Stromal cell of bone marrow (primary cell): ENCODE measurements at regions not wholly inside any gene's neighbourhood (a gene's known extent, or its start where the extent isn't known, plus 50 kb on each side); places are given as distances from the start of the nearest gene placed in this dataset.
"Not testable (repeated sequence)": the region's sequence is repeated elsewhere in the genome, so short reads cannot be mapped to it uniquely, and the experiment has no call there.

Source experiments
- DNase-seq: peaks from one replicate; pipeline ENCODE4 v3.0.0-alpha.2; 2012; ENCODE audit warnings: low read depth

DNA sequence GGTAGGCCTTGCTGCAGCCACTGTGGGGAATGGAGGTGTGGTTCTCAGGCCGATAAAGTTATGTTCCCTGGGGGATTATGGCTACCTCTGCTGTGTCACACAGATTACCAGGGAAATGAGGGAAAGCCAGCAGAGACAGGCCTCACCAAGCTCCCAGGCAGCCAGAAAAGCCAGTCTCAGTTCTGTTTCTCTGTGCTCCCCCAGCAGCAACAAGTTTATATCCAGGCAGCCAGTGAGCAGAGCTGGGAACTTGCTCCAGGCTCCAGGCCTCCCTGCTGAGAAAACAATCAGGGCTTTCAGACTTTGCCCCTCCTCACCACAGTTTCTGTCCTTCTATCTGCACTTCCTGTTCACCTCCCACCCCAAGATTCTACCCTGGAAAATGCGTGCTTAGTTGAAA is 596.6 kb upstream of the GYPC start:
- DNase-seq: no peak

DNA sequence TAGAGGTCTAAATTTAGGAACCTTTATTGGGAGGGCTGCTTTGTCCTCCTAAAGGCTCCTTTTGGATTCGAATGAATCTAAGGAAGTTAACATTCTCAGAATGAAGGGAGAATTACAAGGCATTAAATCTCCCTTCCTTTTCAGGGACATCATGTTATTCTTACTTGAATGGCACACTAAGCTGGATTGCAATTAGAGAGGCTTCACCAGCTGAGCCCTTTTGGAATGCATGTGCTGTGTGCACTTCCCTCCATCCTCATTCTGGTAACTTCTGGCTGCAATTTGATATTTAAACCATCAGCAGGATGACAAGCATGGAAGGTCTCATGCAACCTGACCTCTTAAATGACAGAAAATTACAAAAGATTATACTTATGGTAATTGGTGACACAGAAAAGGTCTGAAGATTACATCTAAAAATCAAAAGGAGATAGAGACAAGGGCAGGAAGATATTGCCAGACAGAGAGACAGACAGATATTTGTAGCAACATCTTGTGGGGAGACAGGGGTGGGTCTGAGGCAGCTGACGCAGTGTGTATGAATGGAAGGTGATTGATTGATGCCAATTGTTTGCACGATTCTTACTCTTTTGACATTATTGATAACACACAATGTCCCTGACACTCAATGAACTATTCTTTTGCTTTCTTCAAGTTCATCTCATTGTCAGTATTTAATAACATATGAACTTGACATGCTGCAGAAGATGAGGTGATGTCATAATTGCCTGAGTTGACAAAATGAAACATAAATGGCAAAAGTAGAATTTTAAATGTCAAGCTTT is 570.8 kb upstream of the GYPC start:
- no peak for DNase-seq

DNA sequence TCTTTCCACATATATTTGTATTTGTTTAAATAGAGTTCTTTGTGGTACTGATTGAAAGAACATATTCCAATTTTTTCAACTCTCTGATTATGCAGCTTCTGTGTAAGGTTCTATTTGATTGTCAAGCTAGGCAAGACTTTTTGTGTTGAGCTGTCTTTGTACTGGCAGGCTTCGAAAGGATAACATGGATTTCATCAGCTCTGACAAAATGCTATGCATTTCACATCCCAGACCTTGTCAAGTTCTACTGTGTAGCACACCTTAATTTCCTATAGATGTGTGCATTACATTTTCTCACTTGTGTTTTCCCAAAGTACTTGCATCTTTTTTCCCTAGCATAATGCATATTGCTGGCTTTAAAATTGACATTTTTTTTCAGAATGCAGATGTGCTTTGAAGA is 555.0 kb upstream of the GYPC start:
- DNase-seq: no peak

DNA sequence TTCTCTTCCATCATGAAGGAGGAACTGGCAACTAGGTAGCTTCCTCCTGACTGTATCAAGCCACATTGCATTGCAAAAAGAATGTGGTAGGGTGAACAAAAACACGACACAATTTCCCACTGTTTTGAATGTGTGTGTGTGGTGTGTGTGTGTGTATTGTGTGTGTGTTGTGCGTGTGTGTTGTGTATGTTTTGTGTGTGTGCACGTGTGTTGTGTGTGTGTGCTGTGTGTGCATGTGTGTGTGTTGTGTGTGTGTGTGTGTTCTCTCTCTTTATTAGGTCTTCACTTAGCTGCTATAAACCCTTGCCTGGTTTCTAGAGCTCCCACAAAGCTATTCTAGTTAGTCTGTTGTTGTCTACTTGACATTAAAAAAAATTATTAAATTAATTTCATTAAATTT is 550.0 kb upstream of the GYPC start:
- DNase-seq: no peak

DNA sequence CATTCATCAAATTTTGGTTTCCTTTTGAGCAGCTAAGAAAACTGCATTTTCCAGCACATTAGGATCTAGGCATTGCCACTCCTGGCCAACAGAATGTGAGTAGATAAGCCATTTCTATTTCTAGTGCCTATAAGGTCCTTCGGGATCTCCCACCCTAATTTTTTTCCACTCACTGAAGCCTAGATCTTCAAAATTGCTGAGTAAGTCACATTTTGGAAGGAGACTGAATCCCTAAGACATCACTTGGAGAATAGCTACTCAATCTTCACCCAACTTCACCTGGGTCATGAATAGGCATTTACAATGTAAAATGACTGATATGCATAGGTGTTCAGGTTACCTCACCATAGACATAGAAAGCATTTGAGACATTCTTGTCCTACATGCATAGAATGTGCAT is 548.1 kb upstream of the GYPC start:
- DNase-seq: no peak

DNA sequence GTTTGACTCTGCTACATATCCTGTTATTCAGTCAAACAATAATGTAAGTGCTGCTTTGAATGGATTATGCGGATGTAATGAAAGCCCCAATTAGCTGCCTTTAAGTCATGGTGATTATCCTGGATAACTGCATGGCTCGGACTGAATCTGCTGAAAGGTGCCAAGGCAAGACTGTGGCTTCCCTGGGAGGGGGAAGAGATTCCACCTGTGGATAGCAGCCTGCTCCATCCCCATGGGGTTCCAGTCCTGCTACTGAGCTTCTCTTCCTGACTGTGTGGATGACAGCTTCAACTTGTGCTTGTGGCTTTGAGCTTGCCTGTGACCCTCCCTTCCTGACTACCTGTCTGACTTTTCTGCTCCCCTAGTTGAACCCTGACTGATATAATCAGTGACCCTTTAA is 540.0 kb upstream of the GYPC start:
- DNase-seq: no peak

DNA sequence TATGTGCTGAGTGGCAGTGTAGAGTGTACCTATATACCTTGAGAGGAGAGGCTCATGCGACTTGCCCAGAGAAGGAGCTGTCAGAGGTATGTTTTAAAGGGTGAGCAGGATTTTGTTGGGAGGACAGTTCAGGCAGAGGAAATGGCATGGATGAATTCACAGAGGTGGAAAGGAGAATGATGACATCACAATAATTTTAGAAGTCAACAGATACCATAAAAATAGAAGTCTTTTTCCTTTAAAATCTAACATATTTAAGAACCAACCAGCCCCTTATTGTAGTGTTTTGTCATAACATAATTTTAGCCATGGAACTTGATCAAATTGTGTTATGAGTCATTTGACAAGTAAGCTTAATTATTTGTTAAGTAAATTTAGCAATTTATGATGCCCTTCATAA is 538.1 kb upstream of the GYPC start:
- no peak for DNase-seq

DNA sequence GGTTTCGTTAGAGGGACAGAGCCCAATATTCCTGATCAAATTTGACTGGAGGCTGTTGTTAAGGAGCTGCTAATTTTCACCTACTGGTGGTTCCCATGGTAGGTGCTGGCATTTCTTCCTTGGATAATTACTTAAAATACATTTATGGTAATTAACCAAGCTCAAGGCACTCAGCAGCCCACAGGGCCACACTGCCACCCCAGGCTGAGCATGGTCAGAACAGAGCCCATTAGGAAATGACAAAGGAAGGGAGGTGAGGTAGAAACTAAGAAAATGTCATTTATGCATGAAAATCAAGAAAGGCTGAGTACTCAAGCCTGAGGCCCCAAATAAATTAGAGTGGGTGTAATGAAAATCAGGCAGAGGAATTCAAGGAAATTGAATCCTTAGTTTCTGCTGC is 510.2 kb upstream of the GYPC start:
- no peak for DNase-seq

DNA sequence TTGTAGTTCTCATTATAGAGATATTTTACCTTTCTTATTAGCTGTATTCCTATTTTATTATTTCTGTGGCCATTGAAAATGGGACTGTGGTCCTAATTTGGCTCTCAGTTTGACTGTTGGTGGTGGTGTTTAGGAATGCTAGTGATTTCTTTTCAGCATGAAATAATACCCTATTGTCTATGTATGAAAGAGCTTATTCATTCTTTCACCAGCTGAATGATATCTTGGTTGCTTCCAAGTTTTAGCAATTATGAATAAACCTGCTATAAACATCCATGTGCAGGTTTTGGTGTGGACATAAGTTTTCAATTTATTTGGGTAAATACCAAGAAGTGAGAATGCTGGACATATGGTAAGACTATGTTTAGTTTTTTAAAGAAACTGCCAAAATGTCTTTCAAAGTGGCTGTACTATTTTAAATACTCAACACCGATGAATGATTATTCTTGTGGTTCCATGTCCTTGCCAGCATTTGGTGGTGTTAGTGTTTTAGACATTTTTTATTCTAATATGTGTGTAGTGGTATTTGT is 501.6 kb upstream of the GYPC start:
- no peak for DNase-seq

DNA sequence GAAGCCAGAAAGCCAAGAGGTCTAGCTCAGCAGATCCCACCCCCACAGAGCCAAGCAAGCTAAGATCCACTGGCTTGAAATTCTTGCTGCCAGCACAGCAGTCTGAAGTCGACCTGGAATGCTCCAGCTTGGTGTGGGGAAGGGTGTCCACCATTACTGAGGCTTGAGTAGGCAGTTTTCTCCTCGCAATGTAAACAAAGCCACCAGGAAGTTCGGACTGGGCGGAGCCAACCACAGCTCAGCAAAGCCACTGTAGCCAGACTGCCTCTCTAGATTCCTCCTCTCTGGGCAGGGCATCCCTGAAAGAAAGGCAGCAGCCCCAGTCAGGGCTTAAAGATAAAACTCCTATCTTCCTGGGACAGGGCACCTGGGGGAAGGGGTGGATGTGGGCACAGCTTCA is 495.0 kb upstream of the GYPC start:
- DNase-seq: not testable (repeated sequence)

DNA sequence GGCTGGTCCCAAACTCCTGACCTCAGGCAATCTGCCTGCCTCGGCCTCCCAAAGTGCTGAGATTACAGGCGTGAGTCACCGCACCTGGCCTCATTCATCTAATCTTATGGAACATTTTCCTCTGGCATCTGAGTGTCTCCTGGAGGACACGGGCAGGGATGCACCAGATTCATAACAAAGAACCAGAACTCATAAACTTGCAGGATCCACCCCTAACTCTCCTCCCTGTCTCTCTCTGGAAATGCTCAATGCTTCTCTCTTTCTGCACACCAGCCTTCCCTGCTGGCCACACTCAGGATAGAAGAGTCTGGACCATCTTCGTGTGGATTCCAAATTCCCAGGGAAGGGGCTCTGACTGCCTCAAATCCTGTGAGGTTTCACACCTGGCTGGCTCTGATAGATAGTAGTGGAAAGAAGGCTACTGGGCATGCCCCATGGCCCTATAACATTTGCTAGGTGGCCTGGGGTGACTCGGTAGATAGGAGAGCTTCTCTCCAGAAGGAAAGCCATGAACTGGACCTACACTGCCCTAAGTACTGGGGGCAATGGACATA is 483.2 kb upstream of the GYPC start:
- no peak for DNase-seq

DNA sequence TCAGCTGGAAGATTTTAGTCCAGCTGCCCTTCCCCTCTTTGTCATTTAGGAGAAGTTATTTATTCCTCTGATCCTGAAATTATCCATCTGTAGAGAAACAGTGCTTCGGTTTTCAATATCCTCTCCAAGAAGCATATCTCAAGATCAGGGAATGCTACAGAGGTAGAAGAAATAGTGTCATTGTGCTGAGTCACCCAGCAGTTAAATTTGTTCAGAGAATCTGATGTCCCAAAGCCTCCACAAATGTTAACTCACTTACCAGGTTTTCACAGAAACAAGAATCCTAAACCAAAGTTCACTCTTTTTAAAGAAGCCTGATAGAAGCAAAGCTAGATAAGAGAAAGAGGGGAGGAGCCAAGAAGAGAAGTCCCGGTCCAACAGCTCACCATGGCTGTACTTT is 480.7 kb upstream of the GYPC start:
- DNase-seq: no peak

DNA sequence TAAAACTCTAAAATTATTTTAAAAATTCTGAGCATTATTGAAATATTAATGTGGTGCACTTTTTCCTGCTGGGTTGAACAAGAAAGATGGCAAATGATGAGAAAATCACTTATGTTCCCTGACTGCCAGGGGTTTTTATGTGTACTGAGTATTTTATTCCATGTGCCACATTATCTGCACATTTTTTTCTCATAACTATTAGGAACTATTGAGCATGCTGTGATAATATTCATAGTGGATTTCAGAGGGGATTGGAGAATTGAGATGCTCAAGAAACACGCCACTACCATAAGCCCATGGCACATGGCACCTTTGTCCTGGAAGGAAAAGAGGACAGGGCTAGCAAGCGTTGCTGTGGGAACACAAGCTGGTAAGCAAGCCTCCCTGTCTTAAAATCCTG is 478.5 kb upstream of the GYPC start:
- no peak for DNase-seq

DNA sequence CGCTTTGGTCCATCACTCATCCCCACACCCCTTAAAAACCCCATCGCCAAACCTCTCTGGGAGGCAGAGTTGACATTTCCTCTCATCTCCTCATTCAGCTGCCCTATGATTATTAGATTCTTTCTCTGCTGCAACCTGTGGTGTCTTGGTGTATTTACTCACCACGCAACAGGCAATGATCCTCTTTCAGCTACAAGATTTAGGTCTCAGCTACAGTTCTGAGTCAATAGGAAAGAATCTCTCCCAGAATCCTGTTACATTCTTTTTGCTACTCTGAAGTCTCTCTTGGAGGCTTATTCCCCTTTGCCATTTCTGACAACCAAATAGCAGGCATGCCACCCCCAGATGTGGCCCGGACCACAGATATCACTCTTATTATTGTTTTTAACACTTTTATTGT is 468.3 kb upstream of the GYPC start:
- no peak for DNase-seq

DNA sequence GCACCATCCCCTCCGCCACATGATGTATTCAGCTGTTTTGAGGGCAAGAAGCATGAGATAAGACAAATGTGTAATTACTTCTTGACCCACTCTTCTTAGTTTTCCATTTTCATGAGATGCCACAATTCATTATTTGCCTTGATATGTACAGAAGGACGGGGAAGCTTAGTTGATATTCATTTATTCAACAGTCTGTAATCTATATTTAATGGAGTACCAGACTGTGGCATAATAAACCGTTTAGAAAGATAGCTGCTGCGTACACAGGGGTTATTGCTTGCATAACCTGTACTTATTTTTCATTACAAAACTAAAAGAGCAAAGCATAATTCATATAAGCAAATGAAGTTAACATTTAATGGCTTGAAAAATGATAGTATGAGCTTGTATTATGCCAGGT is 466.4 kb upstream of the GYPC start:
- no peak for DNase-seq

DNA sequence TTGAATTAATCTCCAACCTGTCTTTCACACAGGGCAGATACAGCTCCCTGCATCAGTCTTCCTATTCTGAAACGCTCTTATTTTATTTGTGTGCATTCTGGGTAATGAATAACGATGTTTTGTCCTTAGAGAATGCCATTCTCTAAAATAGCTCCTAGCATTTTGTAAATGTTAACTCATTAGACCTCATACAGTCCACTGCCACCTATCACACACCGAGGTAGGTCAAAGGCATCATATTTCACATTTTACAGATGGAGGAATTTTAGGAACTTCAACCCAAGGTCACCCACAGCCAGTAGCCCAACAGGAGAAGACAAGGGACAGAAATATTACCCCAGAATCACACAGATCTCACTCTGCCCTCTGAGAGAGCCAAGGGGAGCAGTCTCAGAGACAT is 455.4 kb upstream of the GYPC start:
- no peak for DNase-seq

DNA sequence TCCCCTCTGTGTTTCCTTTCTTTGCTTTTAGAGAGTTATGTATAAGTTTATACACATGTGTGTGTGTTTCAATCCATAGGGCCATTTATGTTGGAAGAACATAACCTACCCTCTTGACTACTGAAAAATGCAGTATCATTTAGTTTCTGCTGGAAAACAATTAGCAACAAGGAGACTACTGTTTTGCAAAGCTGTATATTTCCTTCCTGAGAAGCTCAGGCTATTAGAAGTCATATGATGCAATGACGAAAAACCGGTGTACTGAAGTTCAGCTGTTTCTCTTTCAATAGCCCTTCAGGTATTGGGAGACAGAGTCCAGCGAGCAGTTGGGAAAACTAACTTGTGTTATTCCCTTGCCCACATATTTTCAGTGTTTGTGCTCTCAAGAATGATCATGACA is 447.7 kb upstream of the GYPC start:
- DNase-seq: no peak

DNA sequence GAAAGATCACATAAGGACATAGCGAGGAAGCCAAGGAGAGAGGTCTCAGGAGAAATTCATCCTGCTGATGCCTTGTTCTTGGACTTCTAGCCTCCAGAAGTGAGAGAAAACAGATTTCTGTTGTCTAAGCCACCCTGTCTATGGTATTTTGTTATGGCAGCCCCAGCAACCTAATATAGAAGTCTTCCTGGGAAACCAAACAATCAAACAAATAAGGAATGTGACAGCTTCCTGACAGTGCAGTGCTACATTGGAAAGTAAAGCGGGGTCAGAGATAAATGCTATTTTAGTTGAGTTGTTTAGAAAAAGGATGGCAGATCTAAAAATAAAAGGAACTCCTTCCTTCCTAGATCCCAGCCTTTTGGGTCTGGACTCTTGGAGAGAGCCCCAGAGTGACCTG is 443.2 kb upstream of the GYPC start:
- DNase-seq: no peak

DNA sequence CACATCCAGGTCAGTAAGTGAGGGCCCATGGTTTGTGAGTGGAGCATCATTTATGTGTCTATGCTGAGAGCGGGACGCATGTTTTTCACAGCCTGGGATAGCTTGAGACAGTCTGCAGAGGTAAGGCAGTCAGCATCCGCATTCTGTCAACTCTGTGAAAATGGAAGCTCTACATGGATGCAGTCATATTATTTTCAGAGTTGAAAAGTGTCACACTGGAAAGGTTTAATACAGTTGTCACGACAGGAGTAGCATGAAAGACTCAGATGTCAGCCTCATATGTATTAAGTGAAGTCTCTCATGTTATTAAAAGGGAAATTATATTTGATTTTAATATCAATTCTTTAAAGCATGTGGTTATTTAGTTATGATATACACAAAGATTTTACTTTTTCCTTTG is 436.9 kb upstream of the GYPC start:
- no peak for DNase-seq

DNA sequence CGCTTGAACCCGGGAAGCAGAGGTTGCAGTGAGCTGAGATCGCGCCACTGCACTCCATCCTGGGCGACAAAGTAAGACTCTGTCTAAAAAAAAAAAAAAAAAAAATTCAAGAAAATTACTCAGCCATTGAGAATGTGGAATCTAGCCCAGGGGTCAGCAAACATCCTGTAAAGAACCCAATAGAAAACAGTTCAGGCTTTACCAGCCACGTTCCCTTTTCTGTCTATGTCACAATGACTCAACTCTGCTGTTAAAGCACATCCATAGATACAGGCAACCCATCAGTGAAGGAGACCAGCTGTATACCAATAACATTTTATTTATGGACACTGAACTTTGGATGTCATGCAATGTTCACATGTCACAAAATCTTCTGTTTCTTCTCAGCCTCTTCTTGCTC is 435.6 kb upstream of the GYPC start:
- no peak for DNase-seq

DNA sequence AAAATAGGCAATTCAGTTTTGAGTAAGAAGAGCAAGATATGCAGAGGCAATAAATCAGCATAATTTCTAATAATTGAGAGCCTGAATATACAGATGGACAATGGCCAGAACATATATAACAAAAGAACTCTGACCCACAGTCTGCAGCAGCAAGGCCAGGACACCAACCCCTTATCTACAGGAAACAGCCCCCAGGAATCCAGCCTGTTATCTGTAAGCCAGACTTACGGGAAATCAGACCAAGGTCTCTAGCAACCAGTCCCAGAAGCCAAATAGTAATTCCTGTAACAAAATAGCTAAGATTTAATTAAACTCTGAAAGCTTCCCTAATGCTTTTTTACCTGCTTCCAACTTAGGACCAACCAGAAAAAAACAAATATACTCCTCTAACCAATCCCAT is 434.5 kb upstream of the GYPC start:
- DNase-seq: no peak

DNA sequence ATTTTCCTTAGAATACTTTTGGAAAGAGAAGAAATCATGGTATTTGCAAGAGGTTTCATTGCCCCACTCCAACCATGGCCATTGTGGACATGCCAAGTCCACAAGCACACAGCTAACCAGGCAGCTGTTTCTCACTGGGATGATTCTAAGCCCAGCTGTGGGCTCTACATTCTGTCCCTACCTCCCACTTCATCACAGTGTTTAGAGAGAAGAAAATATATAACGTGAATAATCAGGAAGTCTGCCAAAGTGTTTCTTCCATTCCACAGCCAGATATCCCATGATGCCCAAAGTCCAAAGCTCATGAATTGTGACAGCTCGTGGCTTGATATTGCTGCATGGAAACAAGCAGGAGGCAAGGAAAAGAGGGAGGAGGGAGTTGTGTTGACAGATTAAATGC is 433.7 kb upstream of the GYPC start:
- no peak for DNase-seq

DNA sequence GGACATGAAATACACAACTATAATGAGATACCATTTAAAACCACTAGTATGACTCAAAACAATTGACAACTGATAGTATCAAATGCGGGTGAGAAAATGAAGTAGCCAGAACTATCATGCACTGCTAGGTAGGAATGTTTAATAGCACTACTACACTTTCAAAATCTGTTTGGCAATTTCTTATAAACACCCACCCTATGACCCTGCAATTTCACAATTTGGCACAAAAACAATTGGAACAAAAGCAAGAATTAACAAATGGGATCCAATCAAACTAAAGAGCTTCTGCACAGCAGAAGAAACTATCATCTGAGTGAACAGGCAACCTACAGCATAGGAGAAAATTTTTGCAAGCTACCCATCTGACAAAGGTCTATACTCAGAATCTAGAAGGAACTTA is 431.2 kb upstream of the GYPC start:
- no peak for DNase-seq

DNA sequence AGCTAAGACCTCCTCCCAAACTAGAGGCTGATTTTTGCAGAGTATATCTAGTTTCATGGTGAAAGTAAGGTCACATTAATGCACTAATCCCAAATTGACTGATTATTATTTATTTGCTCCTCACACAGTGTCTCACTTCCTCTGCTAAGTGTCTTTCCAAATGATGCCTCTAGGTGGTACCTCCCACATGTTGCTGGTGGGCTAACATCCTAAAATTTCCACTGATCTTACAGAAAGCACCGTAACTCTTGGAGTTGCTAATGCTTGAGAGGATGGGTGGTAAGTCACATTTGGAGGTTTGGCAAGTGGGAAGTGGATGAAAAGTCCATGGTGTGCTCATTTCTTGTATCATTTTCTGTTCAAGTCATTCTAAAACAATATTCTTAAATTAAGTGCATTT is 428.7 kb upstream of the GYPC start:
- no peak for DNase-seq
